ENCODE measurements at regions not wholly inside any gene's neighbourhood (a gene's known extent, or its start where the extent isn't known, plus 50 kb on each side); places are given as distances from the start of the nearest gene placed in this dataset.

DNA sequence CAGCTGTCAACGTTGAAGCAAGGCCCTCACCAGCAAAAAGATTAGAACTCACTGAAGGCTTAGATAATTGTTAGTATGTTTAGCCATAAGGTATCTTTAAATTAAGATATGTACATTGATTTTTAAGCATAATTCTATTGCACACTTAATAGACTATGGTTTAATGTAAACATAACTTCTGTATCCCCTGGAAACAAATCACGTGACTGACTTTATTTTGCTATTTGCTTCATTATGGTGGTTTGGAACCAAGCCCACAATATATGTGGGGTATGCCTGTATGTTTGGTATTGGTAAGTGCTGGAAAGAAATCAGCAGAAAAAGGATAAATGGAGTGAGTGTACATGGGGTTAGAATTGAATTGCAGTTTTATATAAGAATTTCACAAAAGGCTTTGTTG is 111.9 kb downstream of the NMUR2 start:
- TF ChIP-seq POLR2A (IDR thresholded peaks at IDR 0.05; ENCODE audit: low read depth, low read length) (no peak), POU2F2 (IDR thresholded peaks at IDR 0.05; ENCODE audit: low read depth, low read length) (no peak), TAF1 (IDR thresholded peaks at IDR 0.05; ENCODE audit: low read depth, low read length) (no peak)
